RCC 7860 (cell line): ENCODE measurements at regions not wholly inside any gene's neighbourhood (a gene's known extent, or its start where the extent isn't known, plus 50 kb on each side); places are given as distances from the start of the nearest gene placed in this dataset.
"Not testable (repeated sequence)": the region's sequence is repeated elsewhere in the genome, so short reads cannot be mapped to it uniquely, and the experiment has no call there.

Experiments
- DNase-seq: peaks from one replicate; pipeline ENCODE4 v3.0.0-alpha.2; 2015; ENCODE audit warnings: low spot score
- FAIRE-seq: peaks from 2 replicates; lab custom pipeline; 2012; peaks lifted over from hg19 to GRCh38; lab: Jason Lieb, UNC

GRCh38 chr2:16067866-16068551 lies 127.7 kb downstream of the MYCN start:
- DNase-seq = no peak
- no peak for FAIRE-seq

DNA sequence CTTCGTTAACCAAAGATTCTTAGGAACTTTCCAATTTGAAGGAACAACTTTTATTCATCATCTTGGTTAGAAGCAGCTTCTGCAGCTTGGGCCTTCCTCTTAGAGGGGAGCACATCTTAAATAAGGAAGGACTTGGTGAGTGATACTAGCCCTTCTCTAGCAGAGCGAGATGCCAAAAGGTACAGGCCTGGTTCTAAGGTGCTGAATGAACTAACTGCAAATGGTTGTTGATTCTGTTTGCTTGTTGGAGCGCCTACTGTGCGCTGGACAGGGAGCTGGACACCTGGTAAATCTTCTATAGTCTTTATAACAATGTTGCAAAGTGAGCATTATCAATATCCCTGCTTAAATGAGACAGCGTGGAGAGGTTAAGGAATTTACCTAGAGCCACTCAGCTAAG lies 127.1 kb downstream of the MYCN start:
- DNase-seq (no peak), FAIRE-seq (no peak)

- no peak for FAIRE-seq
- no peak for DNase-seq
Observed at GRCh38 chr2:16067037-16067406, 126.7 kb downstream of the MYCN start.

GRCh38 chr2:16066261-16067036 lies 126.1 kb downstream of the MYCN start:
- no peak for DNase-seq
- no peak for FAIRE-seq

DNA sequence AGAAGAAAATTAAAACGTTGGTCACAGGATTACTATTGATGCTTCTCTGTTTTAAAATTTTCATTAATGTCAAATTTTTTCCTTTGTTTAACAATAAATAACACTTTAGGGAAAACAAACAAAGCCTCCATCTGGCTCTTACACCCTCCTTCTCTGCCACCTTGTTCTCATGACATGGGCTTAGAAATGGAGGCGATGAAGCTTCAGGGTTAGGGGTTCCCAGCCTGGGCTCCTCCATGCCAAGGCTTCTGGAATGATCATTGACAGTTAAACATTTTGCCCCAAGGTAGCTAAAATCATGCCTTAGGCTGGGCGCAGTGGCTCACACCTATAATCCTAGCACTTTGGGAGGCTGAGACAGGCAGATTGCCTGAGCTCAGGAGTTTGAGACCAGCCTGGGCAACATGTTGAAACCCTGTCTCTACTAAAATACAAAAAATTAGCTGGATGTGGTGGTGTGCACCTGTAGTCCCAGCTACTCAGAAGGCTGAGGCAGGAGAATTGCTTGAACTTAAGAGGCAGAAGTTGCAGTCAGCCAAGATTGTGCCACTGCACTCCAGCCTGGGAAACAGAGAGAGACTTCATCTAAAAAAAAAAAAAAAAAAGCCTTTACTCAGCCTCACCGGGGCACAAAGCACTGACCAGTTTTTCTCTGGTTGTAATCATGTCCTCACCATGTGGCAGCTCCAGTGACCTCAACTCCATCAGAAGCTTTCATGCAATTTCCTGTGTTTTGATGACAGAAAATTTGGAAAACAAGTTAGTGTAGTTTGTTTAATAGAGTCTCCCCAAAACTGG lies 125.1 kb downstream of the MYCN start:
- FAIRE-seq = not testable (repeated sequence)

DNA sequence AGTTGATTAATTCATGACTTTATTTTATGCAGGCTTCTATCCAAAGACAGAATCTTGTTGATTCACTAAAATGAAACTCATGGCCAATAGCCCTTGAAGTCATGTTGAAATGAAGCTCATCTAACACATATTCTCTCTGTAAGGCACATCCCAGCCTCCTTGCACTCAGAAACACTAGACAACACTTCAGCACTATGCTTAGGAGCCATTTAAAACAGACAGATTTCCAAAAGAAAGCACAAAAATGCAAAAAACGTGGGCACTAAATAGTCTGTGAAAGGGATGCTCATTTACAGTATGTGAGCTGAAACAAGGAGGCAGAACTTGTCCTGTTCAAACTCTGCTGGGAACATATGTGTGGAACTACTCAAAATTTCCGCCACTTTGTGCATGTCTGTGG lies 124.4 kb downstream of the MYCN start:
- DNase-seq (no peak), FAIRE-seq (no peak)

More for the DNA sequence above, 125.1 kb downstream of the MYCN start:
- not testable (repeated sequence) for DNase-seq

- no peak for DNase-seq
- no peak for FAIRE-seq
Observed at GRCh38 chr2:16063955-16064633, 123.7 kb downstream of the MYCN start.

DNA sequence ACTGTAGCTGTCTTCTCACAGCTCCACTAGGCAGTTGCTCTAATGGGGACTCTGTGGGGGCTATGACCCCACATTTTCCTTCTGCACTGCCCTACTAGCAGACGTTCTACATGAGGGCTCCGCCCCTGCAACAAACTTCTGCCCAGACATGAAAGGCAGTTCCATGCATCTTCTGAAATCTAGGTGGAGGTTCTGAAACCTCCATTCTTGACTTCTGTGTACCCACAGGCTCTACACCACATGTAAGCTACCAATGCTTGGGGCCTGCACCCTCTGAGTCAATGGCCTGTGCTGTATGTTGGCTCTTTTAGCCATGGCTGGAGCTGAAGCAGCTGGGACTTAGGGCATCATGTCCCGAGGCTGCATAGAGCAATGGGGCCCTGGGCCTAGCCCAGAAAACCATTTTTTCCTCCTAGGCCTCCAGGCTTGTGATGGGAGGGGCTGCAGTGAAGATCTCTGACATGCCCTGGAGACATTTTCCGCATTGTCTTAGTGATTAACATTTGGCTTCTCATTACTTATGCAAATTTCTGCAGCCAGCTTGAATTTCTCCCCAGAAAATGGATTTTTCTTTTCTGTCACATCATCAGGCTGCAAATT lies 123.0 kb downstream of the MYCN start:
- no peak for FAIRE-seq
- no peak for DNase-seq

GRCh38 chr2:16062471-16063250 lies 122.3 kb downstream of the MYCN start:
- DNase-seq (no peak), FAIRE-seq (no peak)

- no peak for FAIRE-seq
Observed at GRCh38 chr2:16061441-16062217, 121.3 kb downstream of the MYCN start.

GRCh38 chr2:16060936-16061338 lies 120.6 kb downstream of the MYCN start:
- no peak for DNase-seq
- FAIRE-seq = no peak

More at GRCh38 chr2:16061441-16062217, 121.3 kb downstream of the MYCN start:
- no peak for DNase-seq

DNA sequence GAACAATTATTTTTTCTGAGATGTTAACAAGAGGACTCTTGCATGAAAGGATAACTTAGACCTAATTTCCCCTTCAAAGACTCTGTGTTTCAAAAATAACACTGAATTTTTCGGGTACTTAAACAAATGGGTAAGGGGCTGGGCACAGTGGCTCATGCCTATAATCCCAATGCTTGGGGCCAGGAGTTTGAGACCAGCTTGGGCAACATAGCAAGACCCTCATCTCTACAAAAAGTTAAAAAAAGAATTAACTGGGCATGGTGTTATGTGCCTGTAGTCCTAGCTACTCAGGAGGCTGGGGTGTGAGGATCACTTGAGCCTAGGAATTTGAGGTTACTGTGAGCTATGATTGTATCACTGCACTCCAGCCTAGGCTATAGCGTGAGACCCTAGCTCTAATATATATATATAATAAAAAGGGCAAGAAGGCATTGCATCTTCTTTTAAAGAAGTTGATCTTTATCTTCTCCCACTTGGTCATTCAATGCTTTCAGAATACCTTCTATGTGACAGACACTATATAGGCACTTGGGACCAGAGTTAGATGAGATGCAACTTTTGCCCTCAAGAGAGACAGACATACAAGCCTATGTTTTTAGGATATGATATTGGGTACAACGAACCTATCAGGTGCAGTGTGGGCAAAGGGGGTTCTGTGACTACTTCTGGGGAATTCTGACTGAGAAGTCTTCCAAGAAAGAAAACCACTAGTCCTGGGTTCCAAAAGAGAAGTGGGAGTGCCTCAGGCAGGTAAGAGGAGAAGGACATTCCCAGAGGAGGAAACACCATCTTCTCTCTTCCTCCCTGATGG lies 120.0 kb downstream of the MYCN start:
- no peak for FAIRE-seq
- no peak for DNase-seq

- no peak for FAIRE-seq
- DNase-seq = no peak
Observed at GRCh38 chr2:16059393-16060016, 119.2 kb downstream of the MYCN start.

GRCh38 chr2:16058747-16059358 lies 118.5 kb downstream of the MYCN start:
- DNase-seq = no peak
- FAIRE-seq = no peak

GRCh38 chr2:16058256-16058655 lies 117.9 kb downstream of the MYCN start:
- DNase-seq = no peak
- FAIRE-seq = no peak

GRCh38 chr2:16057661-16058060 lies 117.3 kb downstream of the MYCN start:
- FAIRE-seq (no peak), DNase-seq (no peak)

DNA sequence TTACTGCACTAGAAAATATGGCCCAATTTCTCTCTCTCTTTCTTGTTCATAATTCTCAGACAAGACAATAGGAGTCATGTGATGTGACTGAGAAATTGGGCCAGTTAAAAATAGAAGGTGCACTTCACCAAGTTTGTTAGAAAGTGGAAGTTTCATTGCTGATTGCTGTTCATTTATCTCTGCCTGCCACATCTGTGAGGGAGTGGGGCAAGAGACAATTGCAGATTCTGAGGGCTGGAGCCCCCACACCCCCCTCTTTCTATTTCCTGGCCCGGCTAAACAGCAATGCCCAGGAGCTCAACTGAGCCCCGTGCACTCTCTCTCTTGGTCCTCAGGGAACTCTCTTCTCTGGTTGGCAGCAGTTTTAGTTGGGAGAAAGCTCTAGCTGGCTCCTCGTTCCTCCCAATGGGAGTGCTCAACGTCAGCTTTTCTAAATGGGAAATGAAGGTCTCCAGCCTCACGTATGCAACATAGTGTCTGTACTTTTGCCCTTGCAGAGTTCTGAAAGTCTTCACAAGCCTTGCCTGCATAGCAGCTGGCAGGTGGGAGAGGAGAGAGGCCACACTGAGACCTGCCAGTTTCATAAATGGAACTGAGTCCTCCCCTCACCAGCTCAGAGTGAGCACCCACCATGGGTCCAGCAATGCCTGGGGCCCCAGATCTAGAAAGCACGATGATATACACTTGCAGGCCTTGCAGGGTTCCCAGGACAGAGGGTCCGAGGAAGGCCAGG lies 115.7 kb downstream of the MYCN start:
- no peak for FAIRE-seq

More for the DNA sequence above, 115.7 kb downstream of the MYCN start:
- no peak for DNase-seq
